Renal pelvis (tissue), 1 donor: ENCODE measurements at regions not wholly inside any gene's neighbourhood (a gene's known extent, or its start where the extent isn't known, plus 50 kb on each side); places are given as distances from the start of the nearest gene placed in this dataset.

Experiments
- DNase-seq: peaks from one replicate; pipeline ENCODE4 v3.0.0-alpha.2; 2013

- no peak for DNase-seq
Measured at GRCh38 chr12:125271892-125272291, 206.7 kb downstream of the AACS start.

GRCh38 chr12:125272383-125272933 lies 207.2 kb downstream of the AACS start:
- no peak for DNase-seq

DNA sequence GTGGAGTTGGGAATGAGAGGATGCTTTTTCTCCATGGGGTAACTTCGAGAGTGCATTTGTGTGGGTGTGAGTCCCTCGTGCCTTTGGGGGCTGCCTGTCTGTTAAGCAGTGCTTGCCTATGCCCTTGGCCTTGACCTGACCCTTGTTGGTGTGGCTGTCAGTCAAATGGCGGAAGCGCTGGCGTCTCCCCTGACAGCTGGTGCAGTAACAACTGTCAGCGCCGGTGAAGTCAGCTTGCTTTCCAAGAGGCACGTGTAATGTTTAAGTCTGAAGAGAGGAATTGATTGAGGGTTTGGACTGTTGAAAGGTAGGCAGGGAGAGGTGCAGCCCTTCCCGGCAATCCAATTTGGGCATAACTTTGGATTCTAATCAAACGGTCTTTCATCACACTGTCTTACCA lies 211.3 kb downstream of the AACS start:
- DNase-seq, result no peak

DNA sequence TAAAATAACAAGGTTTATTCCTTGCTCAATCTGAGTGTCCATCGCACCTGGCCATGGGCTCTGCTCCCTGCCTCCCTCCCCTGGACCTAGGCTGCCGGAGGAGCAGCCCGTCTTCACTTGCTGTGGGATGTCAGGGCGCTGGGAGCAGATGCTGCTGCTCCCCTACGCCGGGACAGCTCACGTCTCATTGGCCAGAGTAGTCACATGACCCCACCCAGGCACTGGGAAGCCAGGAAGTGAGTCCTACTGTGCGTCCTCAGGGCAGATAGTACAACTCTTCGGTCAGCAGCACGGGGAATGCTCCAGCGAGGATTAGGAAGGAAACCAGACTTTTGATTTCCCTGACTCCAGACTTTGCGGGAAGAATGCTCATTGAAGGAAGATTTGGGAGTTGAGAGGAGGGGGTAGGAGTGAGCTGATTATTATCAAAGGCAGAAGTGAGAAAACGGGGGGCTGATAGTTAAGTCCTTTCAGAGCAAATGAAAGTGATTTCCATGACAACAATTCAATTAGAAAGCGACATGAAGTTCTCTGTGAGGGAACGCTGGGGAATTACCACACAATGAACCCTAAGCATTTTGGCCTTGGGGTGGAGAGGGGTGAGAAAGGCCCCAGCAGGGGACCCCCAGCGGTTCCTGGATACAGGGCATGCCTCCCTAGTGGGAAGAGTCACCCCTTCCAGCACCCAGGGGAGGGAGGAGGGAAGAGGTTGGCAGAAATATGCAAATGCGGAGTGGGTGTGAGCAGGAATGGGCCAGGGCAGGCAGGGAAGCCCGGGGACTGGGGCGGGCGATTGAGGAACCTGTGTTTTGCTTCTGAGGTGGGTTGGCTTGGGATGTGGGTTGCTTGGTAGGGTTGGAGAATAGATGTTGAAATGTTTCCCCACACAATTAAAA lies 215.5 kb downstream of the AACS start:
- no peak for DNase-seq

- DNase-seq, result no peak
Measured at GRCh38 chr12:125282921-125283320, 217.7 kb downstream of the AACS start.

DNA sequence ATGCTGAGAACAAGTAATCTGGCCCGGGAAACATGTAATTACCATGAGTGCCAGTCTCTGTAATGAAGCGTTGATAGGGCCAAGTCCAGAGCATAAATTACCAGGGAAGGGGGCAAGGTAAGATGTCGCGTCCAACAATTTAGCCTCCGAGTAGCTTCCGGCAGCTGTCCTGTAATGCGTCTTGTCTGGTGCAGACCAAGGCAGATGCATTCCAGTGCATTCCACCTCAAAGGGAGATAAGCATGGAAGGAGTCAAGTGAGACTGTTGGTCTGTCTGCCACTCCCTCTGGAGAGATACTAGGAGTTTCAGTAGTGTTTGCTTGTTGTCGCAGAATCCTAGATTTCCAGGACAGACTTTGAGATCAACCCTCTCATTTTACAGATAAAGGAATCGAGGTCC lies 218.3 kb downstream of the AACS start:
- no peak for DNase-seq

GRCh38 chr12:125284087-125284486 lies 218.9 kb downstream of the AACS start:
- no peak for DNase-seq

DNA sequence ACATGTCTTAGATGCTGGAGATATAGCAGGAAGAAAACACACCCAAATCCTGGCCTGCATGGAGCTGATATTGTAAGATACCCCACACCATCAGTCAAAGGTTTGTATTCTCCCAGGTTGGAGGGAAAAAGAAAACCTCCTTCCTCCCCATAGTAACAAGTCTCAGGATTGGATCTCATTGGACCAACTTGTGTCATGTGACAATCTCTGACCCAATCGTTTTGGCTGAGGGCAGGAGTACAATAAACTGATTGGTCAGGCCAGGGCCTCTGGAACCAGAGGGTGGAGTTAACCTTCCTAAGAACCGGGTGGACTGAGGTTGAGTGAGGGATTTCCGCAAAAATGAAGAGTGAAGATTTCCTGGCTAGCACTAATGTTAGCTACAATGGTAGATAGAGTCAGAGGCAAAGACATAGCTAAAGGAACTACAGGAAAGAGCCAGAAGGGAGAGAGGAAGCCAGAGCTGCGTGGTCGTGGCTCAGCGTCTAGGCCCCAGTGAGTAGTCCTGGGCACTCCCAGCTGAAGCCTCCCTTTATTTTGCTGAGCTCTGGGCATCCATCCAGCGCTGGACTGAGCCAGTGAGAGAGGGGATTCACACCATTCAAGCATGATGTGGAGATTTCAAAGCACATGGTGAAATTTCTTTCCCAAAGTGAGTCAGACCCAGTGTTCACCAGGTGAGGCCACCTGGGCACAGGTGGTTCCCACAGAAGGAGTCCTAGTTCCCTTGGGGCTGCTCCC lies 219.9 kb downstream of the AACS start:
- no peak for DNase-seq

DNA sequence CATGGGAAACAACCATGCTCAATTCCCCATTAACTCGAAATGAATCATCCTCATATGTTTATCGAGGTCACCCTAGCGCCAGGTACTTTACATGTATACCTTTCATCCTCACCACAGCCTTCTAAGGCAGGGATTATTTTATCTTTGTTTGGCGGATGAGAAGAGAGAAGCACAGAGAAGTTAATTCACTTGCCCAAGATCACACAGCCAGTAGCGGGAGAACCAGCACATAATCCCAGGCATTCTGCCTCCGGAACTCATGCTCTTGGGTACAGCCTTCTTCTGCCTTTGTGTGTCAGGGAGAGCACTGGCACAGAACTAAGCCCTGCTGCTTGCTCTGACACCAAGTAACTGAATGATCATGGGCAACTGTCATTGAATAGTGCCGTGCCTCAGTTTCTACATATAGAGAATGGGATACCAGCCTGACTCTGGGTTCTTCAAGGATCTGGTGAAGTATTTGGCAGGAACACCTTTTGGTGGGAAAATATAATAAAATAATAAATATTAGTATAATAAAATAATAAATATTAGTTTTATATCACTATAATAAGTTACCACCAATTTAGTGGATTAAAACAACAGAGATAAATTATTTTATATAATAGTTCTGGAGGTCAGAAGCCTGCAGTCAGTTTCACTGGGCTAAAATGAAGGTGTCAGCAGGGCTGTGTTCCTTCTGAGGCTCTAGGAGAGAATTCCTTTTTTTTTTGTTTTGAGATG lies 220.9 kb downstream of the AACS start:
- DNase-seq, result no peak

- DNase-seq, result no peak
Measured at GRCh38 chr12:125287155-125287847, 222.1 kb downstream of the AACS start.

DNA sequence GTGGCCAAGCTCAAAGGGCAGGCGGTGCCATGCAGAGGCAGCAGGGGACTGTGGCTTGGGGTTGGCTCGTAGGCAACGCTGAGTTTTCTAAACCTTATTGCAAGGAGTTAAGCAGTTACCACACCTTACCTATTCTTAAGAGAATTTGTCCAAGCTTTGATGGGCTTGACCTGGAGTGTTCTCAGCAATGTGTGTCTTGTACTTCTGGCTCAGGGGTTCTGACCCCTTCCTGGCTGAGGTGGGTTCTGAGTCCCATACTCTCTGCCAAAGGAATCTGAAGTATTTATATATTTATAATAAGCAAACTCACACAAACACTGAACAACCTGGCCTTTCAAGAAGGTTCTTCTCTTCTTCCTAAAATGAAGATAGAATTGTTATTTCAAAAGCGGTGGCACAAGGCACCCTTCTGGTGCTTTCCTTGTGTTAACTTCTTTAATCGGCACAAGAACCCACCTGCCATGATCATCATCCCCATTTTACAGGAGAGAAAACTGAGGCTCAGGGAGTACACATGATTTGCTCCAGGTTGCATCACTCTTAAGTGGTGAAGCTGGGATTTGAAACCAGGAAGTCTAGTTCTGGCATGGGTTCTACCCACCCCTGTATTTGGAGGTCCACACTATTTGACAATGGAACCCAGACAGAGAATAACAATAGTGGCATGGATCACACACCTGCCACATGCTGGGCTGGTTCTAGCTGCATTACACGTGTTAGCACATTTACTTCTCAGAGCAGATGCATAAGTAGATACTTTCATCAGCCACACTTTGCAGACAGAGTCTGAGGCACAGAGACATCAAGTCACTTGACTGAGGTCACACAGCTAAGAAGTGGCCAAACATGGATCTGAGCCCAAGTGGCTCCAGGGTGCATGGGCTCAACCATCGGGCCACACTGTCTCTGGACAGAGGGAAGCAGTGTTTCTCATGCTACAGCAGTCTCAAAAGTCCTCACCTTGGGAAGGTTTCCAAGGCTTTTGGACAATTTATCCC lies 224.0 kb downstream of the AACS start:
- DNase-seq, result no peak

- no peak for DNase-seq
Measured at GRCh38 chr12:125289970-125290369, 224.7 kb downstream of the AACS start.

- no peak for DNase-seq
Measured at GRCh38 chr12:125292700-125293099, 227.5 kb downstream of the AACS start.

GRCh38 chr12:125295550-125295949 lies 230.3 kb downstream of the AACS start:
- no peak for DNase-seq

GRCh38 chr12:125296701-125297100 lies 231.5 kb downstream of the AACS start:
- no peak for DNase-seq

- DNase-seq, result no peak
Measured at GRCh38 chr12:125299840-125300239, 234.6 kb downstream of the AACS start.

DNA sequence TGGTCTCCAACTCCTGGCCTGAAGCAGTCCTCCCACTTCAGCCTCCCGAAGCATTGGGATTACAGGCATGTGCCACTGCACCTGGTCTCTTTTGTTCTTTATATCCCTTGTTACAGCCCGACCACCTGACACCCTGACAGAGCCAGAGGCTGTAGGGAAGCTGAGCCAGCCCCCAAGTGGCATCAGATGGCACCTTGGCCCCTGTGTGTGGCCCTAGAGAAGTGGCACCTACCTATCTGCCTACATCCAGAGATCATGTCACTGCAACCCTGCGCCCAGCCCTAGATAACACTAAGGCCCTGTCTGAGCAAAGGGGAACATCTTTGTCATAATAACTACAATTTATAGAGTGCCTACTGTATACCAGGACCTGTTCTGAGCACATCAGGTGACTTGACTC lies 235.0 kb downstream of the AACS start:
- no peak for DNase-seq

DNA sequence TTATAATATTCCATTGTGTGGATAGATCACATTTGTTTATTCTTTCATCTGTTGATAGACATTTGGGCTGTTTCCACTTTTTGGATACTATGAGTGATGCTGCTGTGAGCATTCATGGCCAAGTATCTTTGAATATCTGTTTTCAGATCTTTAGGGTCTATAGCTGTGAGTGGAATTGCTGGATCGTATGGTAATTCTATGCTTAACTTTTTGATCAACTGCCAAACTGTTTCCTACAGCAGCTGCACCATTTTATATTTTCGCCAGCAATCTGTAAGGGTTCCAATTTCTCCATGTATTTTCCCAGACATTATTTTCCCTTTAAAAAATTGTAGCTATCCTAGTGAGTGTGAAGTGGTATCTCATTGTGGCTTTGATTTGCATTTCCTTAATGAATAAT lies 238.1 kb downstream of the AACS start:
- no peak for DNase-seq

DNA sequence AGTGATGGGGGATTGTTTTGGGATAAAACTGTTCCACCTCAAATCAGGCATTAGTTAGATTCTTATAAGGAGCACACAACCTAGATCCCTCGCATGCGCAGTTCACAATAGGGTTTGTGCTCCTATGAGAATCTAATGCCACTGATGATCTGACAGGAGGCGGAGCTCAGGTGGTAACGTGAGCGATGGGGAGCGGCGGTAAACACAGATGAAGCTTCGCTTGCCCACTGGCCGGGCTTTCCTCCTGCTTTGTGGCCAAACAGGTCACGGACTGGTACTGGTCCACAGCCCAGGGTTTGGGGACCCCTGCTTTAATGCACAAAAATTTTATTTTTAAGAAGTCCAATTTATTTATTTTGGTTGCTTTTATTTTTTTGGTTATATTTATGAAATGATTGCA lies 238.8 kb downstream of the AACS start:
- DNase-seq, result no peak

DNA sequence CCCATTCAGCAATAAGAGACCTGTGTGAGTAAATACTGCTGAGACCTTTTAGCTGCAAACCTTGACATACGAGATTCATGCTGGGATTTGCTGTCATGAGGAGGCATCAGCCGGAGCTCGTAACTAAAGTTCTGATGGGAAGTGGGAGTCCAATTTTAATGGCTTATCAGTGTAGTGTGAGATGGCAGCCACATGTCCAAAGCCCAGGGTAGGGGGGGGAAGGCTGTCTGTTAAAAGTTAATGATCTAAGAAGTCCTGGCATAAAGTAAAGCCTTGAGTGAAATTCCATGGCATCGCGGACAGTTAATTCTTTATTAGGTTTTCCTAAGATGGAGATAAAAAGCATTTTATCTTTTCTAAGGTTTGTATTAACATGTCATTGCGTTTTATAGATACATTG lies 240.0 kb downstream of the AACS start:
- DNase-seq, result peak; percentile 65
